Bronchial epithelial cell (primary cell): ENCODE measurements at regions not wholly inside any gene's neighbourhood (a gene's known extent, or its start where the extent isn't known, plus 50 kb on each side); places are given as distances from the start of the nearest gene placed in this dataset.

Experiments used
- DNase-seq: peaks from one replicate; pipeline ENCODE4 v3.0.0-alpha.2; 2010; ENCODE audit warnings: low read depth
- FAIRE-seq: peaks from 2 replicates; lab custom pipeline; 2011; peaks lifted over from hg19 to GRCh38; lab: Jason Lieb, UNC
- H3K27me3 ChIP-seq: 2 replicates; pipeline ENCODE4 v1.5.1; 2011; ENCODE audit warnings: low read length; ENCODE audit not compliant: control insufficient read depth, insufficient read depth
- H3K36me3 ChIP-seq: 2 replicates; pipeline ENCODE4 v1.5.1; 2011; ENCODE audit warnings: low read length; ENCODE audit not compliant: control insufficient read depth, insufficient read depth
- H3K4me3 ChIP-seq: 2 replicates; pipeline ENCODE4 v1.5.1; 2011; ENCODE audit warnings: mild to moderate bottlenecking, low read depth, low read length, control low read depth
- CTCF ChIP-seq: IDR thresholded peaks from 2 replicates; pipeline ENCODE4 v1.5.1; 2011; ENCODE audit warnings: mild to moderate bottlenecking, moderate library complexity, low read length, control low read depth, inconsistent platforms; ENCODE audit not compliant: insufficient read depth, severe bottlenecking

GRCh38 chr7:125834421-125834820 is 904.8 kb upstream of the POT1 start:
- TF ChIP-seq CTCF = no peak
- no peaks in the 10 kb centered on the region for H3K27me3 ChIP-seq
- FAIRE-seq = no peak

GRCh38 chr7:125833839-125834238 is 904.2 kb upstream of the POT1 start:
- DNase-seq = no peak
- no peaks in the 10 kb centered on the region for H3K27me3 ChIP-seq
- no peaks in the 10 kb centered on the region for H3K36me3 ChIP-seq
- H3K4me3 ChIP-seq = no peak overlapping the region
- TF ChIP-seq CTCF = no peak
- no peak for FAIRE-seq

More at GRCh38 chr7:125834421-125834820, 904.8 kb upstream of the POT1 start:
- H3K4me3 ChIP-seq = no peak overlapping the region
- no peaks in the 10 kb centered on the region for H3K36me3 ChIP-seq
- DNase-seq = no peak

- no peak for TF ChIP-seq CTCF
Measured at GRCh38 chr7:125830743-125831142, 901.1 kb upstream of the POT1 start.

GRCh38 chr7:125828153-125828700 is 898.6 kb upstream of the POT1 start:
- TF ChIP-seq CTCF = no peak
- Histone ChIP-seq H3K36me3 (no peaks in the 10 kb centered on the region), H3K27me3 (no peaks in the 10 kb centered on the region), H3K4me3 (no peak overlapping the region)
- FAIRE-seq (no peak), DNase-seq (no peak)

More at GRCh38 chr7:125830743-125831142, 901.1 kb upstream of the POT1 start:
- no peaks in the 10 kb centered on the region for H3K36me3 ChIP-seq
- FAIRE-seq (no peak), DNase-seq (no peak)
- no peaks in the 10 kb centered on the region for H3K27me3 ChIP-seq
- no peak overlapping the region for H3K4me3 ChIP-seq

- no peaks in the 10 kb centered on the region for H3K27me3 ChIP-seq
- H3K4me3 ChIP-seq = no peak overlapping the region
- TF ChIP-seq CTCF = no peak
- DNase-seq (no peak), FAIRE-seq (no peak)
- H3K36me3 ChIP-seq = no peaks in the 10 kb centered on the region
Measured at GRCh38 chr7:125823538-125823937, 893.9 kb upstream of the POT1 start.

GRCh38 chr7:125820495-125820894 is 890.9 kb upstream of the POT1 start:
- H3K36me3 ChIP-seq = no peaks in the 10 kb centered on the region
- TF ChIP-seq CTCF = no peak
- FAIRE-seq = no peak
- no peak for DNase-seq
- no peak overlapping the region for H3K4me3 ChIP-seq
- H3K27me3 ChIP-seq = no peaks in the 10 kb centered on the region
